ENCODE measurements at regions not wholly inside any gene's neighbourhood (a gene's known extent, or its start where the extent isn't known, plus 50 kb on each side); places are given as distances from the start of the nearest gene placed in this dataset.
"Not testable (repeated sequence)": the region's sequence is repeated elsewhere in the genome, so short reads cannot be mapped to it uniquely, and the experiment has no call there.

- TF ChIP-seq, protein P1, sequence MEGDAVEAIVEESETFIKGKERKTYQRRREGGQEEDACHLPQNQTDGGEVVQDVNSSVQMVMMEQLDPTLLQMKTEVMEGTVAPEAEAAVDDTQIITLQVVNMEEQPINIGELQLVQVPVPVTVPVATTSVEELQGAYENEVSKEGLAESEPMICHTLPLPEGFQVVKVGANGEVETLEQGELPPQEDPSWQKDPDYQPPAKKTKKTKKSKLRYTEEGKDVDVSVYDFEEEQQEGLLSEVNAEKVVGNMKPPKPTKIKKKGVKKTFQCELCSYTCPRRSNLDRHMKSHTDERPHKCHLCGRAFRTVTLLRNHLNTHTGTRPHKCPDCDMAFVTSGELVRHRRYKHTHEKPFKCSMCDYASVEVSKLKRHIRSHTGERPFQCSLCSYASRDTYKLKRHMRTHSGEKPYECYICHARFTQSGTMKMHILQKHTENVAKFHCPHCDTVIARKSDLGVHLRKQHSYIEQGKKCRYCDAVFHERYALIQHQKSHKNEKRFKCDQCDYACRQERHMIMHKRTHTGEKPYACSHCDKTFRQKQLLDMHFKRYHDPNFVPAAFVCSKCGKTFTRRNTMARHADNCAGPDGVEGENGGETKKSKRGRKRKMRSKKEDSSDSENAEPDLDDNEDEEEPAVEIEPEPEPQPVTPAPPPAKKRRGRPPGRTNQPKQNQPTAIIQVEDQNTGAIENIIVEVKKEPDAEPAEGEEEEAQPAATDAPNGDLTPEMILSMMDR (IDR thresholded peaks at IDR 0.05): not testable (repeated sequence)
- TF ChIP-seq POLR2A, EP300 (IDR thresholded peaks at IDR 0.05): not testable (repeated sequence)
These were observed 198.9 kb downstream of the ZNF92 start for GRCh38 chr7:65572581-65572980.
